Mucosa of descending colon (tissue), 3 donors: ENCODE measurements at regions not wholly inside any gene's neighbourhood (a gene's known extent, or its start where the extent isn't known, plus 50 kb on each side); places are given as distances from the start of the nearest gene placed in this dataset.

Experiments
- ATAC-seq: fragments of 200-7000 bp; cut with Tn5 transposase; one replicate; pipeline ENCODE4 v1.9.1; 2020; ENCODE audit warnings: mild to moderate bottlenecking, moderate library complexity
- DNase-seq, 3 donors: peaks; one replicate each; pipeline ENCODE4 v3.0.0-alpha.2; 2020
- H3K36me3 ChIP-seq: fragments of 200-600 bp; one replicate; pipeline ENCODE4 v1.8.0; 2021; ENCODE audit warnings: low read depth, mild to moderate bottlenecking
- H3K4me1 ChIP-seq: fragments of 200-600 bp; one replicate; pipeline ENCODE4 v1.8.0; 2021; ENCODE audit warnings: low read depth, mild to moderate bottlenecking
- H3K4me3 ChIP-seq: fragments of 200-600 bp; one replicate; pipeline ENCODE4 v1.8.0; 2021; ENCODE audit warnings: mild to moderate bottlenecking
- H3K9me3 ChIP-seq: fragments of 200-600 bp; one replicate; pipeline ENCODE4 v1.8.0; 2021; ENCODE audit warnings: mild to moderate bottlenecking
- intact Hi-C, 2 donors: fragments of 100-400 bp; cut with DNase I in 1 of 2; cut with micrococcal nuclease in 1 of 2; formaldehyde crosslinking; loops; one replicate each; pipeline versions ENCODE4 v1.11.0 to v1.11.1; 2022; cut with DNase I, micrococcal nuclease
- TF ChIP-seq, protein P1 (sequence below): fragments of 200-600 bp; IDR thresholded peaks from one replicate; pipeline ENCODE4 v1.8.0; 2022; ENCODE audit warnings: antibody characterized with exemption, mild to moderate bottlenecking
- donor health status: DM: no; HTN: no; CAD: no; lungs with moderate emphysema.
- donor health status: DM: no; HTN: no; CAD: no.
- donor health status: DM: no; HTN: yes; CAD: no.

DNA sequence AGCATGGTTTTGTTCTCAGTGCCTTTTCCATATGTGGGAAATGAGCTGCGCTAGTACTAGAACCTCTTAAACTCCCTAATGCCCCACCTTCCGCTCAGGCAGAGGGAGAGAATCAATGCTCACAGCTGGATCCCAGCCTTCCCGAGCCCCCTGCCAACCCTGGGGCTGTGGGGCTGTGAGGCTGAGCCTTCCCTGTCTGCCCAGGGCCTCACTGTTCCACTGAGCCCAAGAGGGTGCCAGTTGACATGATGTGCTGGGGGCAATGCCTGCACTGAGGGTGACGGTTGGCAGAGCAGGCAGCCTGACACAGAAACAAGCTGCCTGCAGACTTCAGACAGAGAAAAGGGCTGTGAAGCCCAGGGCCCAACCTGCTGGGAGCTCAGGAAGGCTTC, 602.4 kb upstream of the RAB6C start:
- peaks cover 2% of the 10 kb centered on the region for H3K9me3 ChIP-seq
- no peak for ATAC-seq
- no peaks in the 10 kb centered on the region for H3K4me1 ChIP-seq
- intact Hi-C loops, result no loop called here
- no peak overlapping the region for H3K4me3 ChIP-seq
- TF ChIP-seq, protein P1, sequence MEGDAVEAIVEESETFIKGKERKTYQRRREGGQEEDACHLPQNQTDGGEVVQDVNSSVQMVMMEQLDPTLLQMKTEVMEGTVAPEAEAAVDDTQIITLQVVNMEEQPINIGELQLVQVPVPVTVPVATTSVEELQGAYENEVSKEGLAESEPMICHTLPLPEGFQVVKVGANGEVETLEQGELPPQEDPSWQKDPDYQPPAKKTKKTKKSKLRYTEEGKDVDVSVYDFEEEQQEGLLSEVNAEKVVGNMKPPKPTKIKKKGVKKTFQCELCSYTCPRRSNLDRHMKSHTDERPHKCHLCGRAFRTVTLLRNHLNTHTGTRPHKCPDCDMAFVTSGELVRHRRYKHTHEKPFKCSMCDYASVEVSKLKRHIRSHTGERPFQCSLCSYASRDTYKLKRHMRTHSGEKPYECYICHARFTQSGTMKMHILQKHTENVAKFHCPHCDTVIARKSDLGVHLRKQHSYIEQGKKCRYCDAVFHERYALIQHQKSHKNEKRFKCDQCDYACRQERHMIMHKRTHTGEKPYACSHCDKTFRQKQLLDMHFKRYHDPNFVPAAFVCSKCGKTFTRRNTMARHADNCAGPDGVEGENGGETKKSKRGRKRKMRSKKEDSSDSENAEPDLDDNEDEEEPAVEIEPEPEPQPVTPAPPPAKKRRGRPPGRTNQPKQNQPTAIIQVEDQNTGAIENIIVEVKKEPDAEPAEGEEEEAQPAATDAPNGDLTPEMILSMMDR, result no peak
- H3K36me3 ChIP-seq, result no peaks in the 10 kb centered on the region
- DNase-seq, result no peak

DNA sequence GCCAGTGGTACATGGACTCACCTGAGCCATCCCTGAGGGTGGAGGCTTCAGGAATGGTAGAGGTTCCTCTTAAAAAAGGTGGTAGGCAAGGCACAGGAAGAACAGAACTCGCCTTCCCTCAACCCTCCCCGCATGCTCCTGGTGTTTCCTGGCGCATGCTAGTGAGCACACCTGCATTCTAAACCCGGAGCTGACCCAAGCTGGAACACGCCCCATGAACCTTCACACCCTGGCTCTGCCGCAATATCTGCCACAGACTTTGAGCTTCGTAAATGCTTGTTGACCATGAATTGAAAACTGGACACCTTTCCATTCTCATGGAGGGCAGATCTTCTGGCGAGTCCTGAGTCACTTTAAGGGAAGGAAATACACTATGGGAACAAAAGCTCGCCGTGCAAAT, 601.3 kb upstream of the RAB6C start:
- intact Hi-C loops, result no loop called here
- no peak for DNase-seq
- no peaks in the 10 kb centered on the region for H3K36me3 ChIP-seq
- ATAC-seq, result no peak
- no peaks in the 10 kb centered on the region for H3K4me1 ChIP-seq
- peaks cover 4% of the 10 kb centered on the region for H3K9me3 ChIP-seq
- no peak overlapping the region for H3K4me3 ChIP-seq
- TF ChIP-seq, protein P1, result no peak

DNA sequence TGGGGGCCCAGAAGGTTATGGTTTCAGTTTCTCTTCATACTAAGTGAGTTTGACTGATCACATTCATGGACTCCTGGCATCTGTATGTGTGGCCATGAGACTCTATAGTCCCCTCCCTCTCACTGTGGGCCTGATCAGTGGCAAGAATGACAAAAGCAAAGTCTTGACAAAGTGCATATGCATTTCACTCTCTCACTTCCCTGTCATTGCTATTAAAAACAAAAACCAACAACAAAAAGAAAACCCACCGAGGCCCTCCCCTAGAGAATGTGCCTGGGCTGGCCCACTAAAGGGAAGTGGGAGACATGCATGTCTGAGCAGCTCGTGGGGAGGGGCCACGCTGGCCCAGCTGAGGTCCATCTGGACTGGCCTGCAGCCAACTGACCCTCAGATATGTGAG, 600.1 kb upstream of the RAB6C start:
- Histone ChIP-seq H3K9me3 (peaks cover 4% of the 10 kb centered on the region), H3K4me1 (no peaks in the 10 kb centered on the region), H3K36me3 (no peaks in the 10 kb centered on the region), H3K4me3 (no peak overlapping the region)
- TF ChIP-seq, protein P1, result no peak
- DNase-seq (no peak), ATAC-seq (no peak)
- intact Hi-C loops, result no loop called here

DNA sequence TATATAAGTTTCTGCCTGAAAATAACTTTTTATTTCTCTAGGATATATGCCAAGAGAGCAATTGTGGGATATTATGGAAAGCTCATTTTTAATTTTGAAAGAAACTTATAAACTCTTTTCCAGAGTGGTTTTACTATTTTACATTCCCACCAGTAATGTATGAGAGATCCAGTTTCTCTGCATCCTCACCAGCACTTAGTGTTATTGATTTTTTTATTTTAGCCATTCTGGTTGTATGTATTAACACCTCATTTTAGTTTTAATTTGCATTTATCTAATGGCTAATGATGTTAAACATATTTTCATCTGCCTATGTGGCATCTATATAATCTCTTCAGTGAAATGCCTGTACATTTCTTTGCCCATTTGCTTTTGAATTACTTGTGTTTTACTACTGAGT, 597.7 kb upstream of the RAB6C start:
- no peak for ATAC-seq
- intact Hi-C loops, result no loop called here
- TF ChIP-seq, protein P1, result no peak

DNA sequence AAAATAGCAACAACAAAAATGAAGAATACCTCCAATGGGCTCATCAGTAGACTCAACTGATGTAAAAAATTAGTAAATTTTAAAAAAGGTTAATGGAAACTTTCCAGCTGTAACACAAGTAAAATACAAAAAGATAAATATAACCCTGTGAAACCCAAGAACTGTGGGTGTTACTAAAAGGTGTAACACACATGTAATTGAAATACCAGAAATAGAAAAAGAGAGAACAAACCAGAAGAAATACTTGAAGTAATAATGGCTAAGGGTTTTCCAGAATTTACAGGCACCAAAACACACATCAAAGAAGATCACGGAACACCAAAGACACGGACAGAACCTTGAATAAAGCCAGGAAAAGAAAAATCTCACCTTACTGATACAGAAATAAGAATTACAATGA, 590.6 kb upstream of the RAB6C start:
- H3K4me1 ChIP-seq, result no peaks in the 10 kb centered on the region
- H3K9me3 ChIP-seq, result no peaks in the 10 kb centered on the region
- ATAC-seq (no peak), DNase-seq (no peak)
- H3K4me3 ChIP-seq, result no peak overlapping the region
- H3K36me3 ChIP-seq, result no peaks in the 10 kb centered on the region
- TF ChIP-seq, protein P1, result no peak
- intact Hi-C loops, result no loop called here

More for the DNA sequence above, 597.7 kb upstream of the RAB6C start:
- H3K9me3 ChIP-seq, result peaks cover 4% of the 10 kb centered on the region
- no peaks in the 10 kb centered on the region for H3K36me3 ChIP-seq
- DNase-seq, result no peak
- H3K4me1 ChIP-seq, result no peaks in the 10 kb centered on the region
- H3K4me3 ChIP-seq, result no peak overlapping the region

DNA sequence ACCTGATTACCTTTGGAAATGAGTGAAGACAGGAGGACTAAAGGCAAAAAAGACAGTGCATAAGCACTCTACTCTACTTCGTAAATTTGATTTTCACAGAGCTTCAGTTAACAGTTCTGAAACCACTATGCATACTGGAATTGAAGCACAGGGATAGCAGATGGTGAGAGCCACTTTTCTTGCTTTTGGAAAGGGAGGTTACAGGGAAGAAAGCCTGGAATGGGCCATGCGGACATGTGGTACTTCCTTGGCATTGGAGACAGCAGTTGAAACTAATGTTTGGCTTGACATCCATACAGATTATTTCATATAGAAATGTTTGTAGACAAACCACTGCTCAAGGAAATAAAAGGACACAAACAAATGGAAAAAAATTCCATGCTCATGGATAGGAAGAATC, 585.6 kb upstream of the RAB6C start:
- Histone ChIP-seq H3K36me3 (no peaks in the 10 kb centered on the region), H3K4me1 (no peaks in the 10 kb centered on the region), H3K4me3 (no peak overlapping the region), H3K9me3 (peaks cover 2% of the 10 kb centered on the region)
- intact Hi-C loops, result no loop called here
- TF ChIP-seq, protein P1, result no peak
- no peak for ATAC-seq
- no peak for DNase-seq
